DMS153 treated with DMSO at 0.1 percent for 48 hours (cell line): ENCODE measurements at regions not wholly inside any gene's neighbourhood (a gene's known extent, or its start where the extent isn't known, plus 50 kb on each side); places are given as distances from the start of the nearest gene placed in this dataset.

Source experiments
- DNase-seq: peaks from one replicate; lab custom pipeline; 2025; ENCODE audit not compliant: unreplicated experiment; lab: John Stamatoyannopoulos, UW

DNA sequence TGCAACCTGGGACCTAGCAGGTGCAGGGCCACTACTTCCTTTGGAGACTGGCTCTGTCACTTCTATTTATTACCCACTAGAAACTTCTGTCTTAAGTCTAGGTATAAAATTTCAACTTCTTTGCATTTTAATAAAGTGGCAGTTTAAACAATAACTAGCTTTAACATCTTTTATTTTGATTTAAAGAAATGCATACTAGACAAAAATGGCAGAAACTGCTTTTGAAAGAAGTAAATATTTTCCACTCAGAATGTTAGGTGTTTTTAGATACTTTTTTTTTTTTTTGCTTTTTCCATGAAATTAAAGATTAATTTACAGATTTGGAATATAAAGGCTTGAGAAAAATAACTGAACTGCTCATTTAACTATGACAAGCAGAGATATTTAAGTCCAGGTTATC is 1477.6 kb downstream of the KCNT2 start:
- DNase-seq = no peak

- DNase-seq = no peak
These were observed 1485.7 kb downstream of the KCNT2 start for GRCh38 chr1:195122497-195122896.

DNA sequence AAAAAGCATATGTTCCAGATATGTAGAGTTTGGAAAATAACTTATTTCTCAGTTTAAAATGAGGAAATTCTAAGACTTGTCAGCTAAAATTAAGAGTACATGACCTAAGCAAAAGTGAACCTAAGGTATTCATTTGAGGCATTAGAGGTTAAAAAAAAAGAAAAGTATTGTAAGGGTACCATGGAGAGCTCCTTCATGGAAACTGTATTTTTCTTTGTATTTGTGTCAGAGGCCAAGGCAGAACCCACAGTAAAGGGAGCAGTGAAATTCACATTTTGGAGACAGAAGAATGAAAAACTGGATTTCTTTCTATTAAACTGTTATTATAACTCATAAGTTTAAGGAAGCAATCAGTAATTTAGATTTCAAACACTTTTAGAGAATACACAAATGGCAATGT is 1494.8 kb downstream of the KCNT2 start:
- no peak for DNase-seq

- no peak for DNase-seq
These were observed 1502.5 kb downstream of the KCNT2 start for GRCh38 chr1:195105773-195106172.

DNA sequence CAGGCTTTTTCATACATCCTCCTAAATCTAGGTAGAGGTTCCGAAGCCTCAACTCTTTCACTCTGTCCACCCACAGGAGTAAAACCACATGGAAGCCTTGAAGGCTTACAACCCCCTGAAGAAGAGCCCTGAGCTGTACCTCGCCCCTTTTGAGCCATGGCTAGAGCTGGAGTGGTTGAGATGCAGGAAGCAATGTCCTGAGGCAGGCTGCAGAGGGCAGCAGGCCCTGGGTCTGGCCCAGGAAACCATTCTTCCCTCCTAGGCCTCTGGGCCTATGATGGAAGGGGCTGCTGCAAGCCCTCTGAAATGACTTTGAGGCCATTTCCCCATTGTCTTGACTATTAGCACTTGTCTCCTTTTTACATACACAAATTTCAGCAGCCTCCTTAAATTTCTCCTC is 1503.0 kb downstream of the KCNT2 start:
- DNase-seq = no peak

GRCh38 chr1:195097316-195097715 is 1510.9 kb downstream of the KCNT2 start:
- DNase-seq = no peak

DNA sequence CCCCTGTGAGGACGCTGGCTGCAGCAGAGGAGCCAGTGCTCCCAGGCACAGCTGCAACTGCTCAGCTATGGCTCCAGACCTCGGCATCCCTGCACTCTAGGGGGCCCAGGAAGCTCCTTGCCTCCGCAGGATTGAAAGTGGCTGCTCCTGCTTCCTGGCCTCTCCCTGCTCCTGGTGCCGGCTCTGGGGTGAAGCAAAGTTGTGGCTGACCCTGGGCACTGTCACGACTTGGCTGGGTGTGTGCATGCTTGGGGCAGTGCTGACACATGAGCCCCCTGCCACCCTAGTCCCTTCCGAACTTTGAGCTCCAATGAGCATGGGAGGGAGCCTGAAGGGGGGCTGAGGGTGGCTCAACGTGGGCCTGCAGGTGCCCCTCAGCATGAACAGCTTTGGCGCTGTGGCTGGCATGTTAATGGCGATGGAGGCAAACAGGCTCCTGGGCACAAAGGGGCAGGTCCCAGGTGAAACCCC is 1512.2 kb downstream of the KCNT2 start:
- no peak for DNase-seq

DNA sequence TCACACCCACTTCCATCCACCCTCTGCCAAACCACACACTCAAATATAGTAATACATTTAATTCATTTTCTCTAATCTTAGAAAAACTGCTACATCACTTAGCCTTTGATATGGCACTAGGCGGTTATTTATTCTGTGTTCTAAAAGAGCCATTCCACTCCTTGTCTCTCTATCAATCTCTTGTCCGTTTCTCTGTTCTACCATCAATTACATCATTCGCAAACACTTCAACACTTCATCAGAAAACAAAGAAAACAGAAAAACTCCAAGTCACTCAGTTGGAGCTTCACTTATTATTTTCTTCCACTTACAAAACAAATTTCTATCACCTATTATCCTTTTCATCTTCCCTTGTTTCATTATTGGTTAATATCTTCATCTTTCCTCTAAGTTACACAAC is 1523.0 kb downstream of the KCNT2 start:
- no peak for DNase-seq

- no peak for DNase-seq
These were observed 1526.1 kb downstream of the KCNT2 start for GRCh38 chr1:195082183-195082582.

- DNase-seq = no peak
These were observed 1531.6 kb downstream of the KCNT2 start for GRCh38 chr1:195076682-195077081.

DNA sequence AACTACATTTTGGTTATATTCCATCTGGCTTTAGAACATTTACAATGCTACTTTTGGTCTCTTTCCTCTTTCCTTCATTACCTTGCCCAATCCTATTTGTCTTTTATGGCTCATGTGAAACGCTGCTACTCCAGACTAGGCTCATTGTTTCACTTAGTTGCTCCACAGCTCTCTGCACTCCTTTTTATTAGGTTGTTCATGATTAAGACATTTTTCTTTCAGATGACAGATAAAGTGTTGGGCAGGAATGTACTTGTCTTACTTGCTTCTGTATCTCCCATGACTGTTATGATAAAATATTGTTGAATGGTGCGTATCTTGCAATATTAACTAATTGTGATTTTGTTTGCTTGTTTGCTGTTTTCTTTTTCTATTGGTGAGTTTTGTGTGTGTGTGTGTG is 1532.3 kb downstream of the KCNT2 start:
- DNase-seq = no peak

DNA sequence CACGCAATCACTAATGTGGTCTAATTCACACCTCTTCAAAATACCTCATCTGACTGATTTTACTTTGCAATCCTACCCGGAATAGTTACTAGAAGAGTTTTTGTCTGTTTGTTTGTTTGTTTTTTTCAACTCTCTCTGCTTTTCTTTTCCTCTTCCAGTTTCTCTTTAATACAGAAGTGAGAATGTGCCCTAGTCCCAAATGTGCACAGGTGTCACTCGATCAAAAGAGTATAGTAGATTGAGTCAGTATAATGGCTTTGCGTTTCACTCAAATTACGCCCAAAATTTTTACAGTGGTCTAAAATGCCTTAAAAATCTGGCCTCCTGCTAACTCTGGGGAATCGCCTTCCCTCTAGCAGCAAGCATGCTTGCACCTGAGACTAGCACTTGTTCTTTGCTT is 1536.8 kb downstream of the KCNT2 start:
- no peak for DNase-seq

DNA sequence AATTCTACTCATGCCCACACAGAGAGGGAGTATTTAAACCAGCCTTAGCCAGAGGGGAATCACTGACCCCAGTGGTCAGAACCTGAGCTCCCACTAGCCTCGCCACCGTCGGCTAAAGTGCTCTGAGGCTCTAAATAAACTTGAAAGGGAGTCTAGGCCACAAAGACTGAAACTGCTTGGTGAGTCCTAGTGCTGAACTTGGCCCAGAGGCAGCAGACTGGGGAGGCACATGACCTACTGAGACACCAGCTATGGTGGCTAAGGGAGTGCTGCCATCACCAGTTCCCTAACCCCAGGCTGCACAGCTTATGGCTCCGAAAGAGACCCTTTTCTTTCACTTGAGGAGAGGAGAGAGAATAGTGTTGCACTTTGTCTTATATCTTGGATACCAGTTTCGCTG is 1542.8 kb downstream of the KCNT2 start:
- no peak for DNase-seq

GRCh38 chr1:195064358-195064757 is 1543.9 kb downstream of the KCNT2 start:
- DNase-seq = no peak

GRCh38 chr1:195054217-195054687 is 1554.0 kb downstream of the KCNT2 start:
- no peak for DNase-seq

DNA sequence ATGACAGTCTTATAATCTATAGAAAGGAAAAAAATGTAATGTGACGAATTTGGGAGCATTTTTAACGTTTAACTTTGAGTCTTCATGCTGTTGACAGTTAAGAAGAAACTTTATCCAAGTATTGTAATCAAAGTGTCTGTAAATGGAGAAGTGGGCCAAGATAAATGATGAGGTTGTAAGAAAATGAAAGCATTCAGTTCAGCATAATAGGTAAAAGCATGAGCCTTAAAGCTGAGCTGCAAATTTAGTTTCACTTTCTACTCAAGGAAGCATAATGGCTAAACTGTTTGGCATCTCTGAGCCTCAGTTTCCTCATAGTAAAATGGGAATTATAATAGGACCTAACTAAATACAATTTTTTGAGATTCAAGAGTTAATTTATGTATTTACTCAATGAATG is 1554.8 kb downstream of the KCNT2 start:
- DNase-seq = no peak

GRCh38 chr1:195047772-195048171 is 1560.5 kb downstream of the KCNT2 start:
- no peak for DNase-seq

DNA sequence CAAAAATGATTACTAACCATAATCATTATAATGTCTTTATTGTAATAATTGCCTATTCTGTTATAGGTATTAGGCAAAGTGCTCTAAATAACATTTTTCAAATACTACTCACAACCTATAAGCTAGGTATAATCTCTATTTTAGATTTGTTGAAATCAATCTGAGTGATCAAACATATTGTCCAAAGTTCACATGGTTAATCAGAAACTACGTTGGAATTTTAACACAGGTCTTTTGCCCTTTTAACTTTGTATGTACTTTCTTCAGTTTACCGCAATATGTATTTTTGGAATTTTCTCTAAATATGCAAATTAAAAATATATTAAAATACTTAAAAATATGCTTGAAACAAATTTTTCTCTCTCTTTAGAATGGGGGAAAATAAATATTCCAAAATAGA is 1563.2 kb downstream of the KCNT2 start:
- no peak for DNase-seq

DNA sequence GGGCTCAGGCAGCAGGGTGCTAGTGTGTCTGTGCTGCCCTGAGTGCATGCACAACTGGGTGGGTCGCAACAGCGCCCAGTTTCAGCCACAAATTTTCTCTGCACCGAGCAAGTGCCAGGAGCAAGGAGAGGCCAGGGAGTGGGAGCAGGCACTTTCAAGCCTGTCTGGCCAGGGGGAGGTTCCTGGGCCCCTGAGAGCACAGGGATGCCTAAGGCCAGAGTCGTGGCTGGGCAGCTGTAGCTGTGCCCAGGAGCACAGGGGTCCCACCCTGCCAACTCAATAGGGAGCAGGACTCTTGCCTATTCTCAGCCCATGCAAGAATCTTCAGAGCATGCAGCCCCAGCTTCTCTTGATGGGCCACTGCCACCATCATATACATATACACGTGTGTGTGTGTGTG is 1577.4 kb downstream of the KCNT2 start:
- DNase-seq = no peak

GRCh38 chr1:195026792-195027191 is 1581.4 kb downstream of the KCNT2 start:
- DNase-seq = no peak

- no peak for DNase-seq
These were observed 1588.9 kb downstream of the KCNT2 start for GRCh38 chr1:195019385-195019784.

DNA sequence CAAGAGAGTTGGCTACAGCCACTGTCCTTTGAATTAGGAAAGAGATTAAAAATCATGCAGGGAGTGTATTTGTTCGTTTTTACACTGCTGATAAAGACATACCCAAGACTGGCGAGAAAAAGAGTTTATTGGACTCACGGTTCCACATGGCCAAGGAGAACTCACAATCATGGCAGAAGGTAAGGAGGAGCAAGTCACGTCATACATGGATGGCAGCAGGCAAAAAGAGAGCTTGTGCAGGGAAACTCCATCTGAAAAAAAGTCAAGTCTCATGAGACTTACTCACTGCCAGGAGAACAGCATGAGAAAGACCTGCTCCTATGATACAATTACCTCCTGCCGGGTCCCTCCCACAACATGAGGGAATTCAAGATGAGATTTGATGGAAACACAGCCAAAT is 1595.2 kb downstream of the KCNT2 start:
- no peak for DNase-seq

DNA sequence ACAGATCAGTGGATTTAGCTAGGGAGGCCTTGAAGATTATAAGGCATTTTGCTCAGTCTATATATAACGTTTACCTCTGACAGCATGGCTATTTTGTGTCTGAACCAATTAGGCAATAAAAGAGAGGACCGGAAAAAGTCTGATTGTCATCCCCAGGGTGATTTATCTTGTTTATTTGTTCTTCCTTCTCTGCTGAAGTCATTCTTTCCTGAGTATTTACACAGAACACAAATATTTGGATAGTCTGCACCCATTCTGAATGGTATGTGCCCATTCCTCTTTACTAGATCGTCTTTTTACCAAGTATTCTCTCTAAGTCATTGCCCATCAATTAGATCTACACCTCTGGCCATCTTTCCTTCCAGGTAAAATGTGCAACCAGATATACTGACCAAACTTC is 1602.9 kb downstream of the KCNT2 start:
- DNase-seq = peak; percentile 70

DNA sequence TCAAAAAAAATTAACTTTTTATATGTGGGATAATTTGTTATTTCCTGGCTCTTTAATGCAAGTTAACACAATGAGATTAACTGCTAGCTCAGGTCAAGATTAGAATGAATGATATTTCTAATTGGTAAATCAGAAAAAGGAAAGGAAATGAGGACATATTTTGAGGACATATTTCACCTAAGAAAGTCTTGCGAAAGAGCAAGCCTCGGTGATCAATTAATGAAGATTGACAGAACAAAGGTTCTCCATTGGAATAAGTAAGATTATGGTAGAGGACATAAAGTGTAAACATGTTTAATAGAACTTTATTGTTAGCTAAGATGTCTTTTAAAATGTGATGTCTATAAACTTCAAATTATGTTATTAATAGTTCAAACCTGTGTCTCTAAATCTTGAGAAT is 1617.8 kb downstream of the KCNT2 start:
- DNase-seq = no peak
